Right renal cortex interstitium (tissue), 3 donors: ENCODE measurements at regions not wholly inside any gene's neighbourhood (a gene's known extent, or its start where the extent isn't known, plus 50 kb on each side); places are given as distances from the start of the nearest gene placed in this dataset.

Source experiments
- DNase-seq, 3 donors: peaks; one replicate each; pipeline ENCODE4 v3.0.0-alpha.2; 2013; ENCODE audit warnings: low read depth in 3 of 3, low spot score in 2 of 3

DNA sequence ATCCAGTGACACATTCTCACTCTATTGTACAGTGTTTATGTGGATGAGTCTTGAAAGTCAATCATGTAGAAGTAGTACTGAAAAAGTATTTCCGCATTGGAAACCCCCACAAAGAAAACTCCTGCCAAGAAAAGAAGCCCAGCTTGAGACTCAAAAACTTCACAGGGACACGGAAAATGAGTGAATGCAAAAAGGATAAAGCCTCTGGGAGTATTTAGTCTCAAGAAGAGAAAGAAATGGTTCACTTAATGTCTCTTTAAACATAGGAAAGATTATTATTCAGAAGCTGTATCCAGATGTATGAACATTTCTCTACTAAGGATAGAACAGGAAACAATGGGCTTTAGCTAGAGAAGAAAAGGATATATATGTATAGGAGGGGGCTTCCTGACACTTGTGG lies 304.5 kb downstream of the BARHL2 start:
- no peak for DNase-seq

DNA sequence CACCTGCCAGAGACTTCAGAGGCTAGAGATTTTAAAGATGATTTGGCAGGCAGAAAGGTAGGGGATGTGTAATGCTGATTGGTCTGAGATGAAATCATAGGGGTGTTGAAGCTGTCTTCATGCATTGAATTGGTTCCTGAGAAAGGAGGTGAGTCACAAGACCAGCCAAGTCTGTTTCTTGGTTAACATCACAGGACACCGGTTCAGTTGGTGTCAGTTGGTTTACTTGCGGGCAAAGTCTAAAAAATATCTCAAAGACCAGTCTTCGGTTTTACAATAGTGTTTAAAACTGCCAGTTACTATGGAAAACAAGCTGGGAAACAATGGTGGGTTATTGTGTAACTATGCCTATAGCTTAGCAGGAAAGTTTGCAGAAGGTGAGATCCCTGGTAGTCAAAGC lies 305.9 kb downstream of the BARHL2 start:
- DNase-seq, result no peak

DNA sequence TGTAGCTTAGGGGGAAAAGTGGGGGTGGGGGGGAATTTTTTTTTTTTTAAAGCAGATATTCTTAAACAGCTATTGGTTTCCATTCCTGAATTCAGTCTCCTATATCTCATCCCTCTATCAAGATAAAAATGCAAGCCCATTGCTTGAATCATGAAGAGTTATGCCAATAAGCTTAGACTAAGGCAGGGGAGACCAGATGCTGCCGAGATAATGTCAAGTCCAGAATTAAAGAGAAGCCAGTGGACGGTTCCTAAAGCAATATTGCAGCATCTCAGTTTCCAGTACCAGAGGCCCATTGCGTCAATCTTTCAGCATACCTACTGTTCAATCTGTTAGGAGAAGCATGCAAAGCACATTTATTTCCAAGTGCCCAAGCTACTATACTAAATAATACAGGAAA lies 309.4 kb downstream of the BARHL2 start:
- DNase-seq, result no peak

DNA sequence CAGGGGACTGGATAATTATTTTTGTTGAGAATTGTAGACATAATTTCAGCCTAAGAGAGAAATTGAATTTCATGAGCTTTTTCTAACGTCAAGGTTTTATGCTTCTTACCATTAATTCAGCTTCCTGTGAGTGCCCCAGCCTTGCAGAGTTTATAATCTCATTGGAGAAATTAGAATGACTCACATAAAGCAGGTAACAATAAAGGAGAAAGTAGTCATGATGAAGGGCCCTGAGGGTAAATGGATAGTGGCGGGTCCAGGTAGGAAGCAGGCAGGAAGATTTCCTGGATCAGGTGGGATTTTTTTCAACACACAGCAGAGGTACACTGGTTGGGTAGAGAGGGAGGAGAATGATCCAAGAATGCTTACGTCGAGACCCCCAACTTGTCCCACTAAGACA lies 311.4 kb downstream of the BARHL2 start:
- no peak for DNase-seq

DNA sequence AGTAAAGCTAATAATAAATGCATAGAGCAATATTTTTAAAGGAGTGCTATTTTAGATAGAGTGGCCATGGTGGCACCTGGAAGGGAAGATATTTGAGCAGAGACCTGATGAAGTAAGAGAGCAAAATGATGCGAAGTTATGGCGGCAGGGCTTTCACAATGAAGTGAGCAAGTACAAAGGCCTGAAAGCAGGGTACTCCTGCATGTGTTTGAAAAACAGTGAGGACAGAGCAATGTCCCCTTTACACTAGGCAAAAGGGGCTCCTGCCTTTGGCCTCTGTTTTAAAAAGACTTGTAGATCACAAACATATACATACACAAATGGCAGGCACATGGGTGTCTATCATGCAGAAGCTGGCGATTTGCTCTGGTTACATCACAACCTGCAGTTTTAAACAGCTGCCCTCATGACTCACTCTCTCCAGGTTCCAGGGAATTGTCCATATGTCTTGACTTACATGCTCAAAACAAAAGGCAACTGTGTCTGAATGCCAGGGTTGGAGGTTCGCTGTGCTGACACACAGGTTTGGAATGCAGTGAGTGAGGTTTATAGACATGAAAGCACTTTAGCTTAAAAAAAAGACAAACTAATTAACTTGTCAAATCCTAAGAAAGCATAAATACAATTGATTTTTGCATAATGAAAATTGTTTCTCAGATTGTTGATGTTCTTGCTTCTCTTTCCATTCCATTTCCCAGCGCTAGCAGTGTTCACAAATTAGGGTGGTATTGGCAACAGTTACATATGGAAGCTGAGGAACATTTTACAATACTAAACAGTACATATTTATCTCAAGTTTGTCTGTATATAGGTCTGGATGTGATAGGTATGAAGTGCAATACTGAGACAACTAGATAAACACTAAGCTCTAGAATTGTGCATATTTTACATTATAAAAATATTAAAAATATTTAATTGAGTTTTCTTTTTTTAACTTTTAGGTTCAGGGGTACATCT lies 313.9 kb downstream of the BARHL2 start:
- no peak for DNase-seq

DNA sequence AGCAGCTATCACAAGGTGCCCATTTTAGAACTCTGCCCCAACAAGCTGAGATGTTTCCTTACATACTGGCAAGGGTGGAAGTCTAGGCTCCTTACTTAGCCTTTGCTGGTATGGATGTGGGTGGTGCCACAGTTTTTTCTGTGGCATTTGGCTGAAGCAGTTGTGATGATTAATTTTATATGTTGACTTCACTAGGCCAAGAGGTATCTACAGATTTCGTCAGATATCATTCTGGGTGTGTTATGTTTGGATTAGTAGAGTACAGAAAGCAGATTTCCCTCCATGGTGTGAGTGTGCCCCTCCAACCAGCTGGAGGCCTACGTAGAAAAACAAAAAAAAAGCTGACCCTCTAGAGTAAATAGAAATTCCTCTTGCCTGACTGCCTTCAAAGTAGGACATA lies 317.0 kb downstream of the BARHL2 start:
- no peak for DNase-seq

DNA sequence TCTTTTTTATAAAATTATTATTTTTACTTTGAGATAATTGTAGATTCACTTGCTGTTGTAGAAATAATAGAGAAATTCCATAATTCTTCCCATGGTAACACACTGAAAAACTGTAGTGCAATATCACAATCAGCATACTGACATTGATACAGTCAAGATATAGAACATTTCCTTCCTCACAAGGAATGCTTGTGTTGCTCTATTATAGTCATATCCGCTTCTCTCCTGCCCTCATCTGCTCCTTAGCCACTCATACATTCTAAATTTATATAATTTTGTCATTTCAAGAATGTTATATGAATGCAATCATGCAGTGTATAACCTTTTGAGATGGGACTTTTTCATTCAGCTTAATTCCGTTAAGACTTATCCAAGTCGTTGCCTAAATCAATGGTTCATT lies 320.2 kb downstream of the BARHL2 start:
- no peak for DNase-seq

DNA sequence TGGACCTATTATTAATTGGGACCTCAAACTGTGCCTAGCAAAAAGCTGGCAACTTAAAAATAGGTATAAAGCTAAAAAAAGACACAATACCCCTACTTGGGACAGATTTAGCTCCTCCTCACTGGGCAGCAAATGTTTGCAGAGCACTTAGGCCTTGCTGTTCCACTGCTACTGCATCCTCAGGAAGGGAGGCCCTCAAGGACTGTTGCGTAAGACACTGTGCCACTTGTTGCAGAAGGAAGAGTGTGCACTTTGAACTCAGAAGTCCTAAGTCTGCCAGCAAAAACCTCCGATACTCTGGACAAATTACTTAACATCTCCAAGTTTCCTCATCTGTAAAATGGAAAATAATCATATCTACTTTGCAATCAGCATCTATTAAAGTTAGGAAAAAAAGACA lies 322.9 kb downstream of the BARHL2 start:
- DNase-seq, result no peak

DNA sequence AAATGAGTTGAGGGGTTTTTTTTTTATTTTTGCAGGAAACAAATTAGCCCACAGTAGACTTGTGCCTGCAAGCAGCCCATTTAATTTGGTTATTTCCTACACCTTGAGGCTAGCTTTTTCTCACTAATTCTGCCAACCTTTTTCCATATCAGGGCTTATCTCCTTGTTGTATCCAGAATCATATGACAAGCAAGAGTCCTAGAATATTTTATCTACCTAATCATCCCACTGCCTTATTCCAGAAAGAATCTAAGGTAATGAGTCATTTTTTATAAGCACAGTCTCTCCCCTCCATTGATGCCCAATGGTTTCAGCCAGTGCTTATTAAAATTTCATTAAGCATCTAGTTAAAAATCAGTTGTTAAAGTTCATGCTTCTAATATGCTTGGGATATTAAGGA lies 324.1 kb downstream of the BARHL2 start:
- no peak for DNase-seq

DNA sequence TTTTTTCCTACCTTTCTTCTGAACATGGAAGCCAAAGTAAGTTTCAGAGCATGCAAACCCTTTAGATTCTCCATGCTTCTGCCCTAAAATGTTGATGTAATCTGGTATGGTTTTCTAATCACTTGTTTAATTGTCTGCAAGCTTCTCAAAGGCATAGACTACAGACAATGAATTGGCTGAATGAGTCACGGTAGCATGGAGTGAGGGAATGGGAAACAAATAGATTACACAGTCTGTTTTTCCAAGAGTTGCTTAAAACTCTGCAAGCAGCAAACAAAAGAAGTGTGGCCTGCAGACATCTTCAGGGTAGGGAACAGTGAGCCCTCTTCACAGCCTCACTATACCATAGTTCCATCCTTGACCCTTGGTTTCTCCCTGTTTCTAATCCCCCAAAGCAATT lies 326.0 kb downstream of the BARHL2 start:
- no peak for DNase-seq

DNA sequence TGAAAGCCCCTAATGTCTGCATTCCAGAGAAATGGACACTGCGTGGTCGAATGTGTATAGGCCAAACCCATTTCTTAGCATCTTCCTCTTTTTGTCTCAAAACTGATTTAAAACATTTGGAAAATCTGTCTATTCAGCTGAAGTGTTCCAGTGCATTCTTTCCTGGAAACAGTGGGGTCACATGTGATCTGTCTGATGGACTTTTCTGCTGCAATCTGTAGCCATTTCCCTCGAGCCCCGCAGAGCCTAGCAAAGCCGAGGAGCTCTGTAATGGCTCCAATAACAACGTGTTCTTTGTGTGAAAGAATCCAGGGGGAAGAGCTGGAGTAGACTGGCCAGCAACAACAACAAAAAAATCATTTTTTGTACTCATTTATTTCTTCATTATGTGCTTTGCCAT lies 329.3 kb downstream of the BARHL2 start:
- no peak for DNase-seq

DNA sequence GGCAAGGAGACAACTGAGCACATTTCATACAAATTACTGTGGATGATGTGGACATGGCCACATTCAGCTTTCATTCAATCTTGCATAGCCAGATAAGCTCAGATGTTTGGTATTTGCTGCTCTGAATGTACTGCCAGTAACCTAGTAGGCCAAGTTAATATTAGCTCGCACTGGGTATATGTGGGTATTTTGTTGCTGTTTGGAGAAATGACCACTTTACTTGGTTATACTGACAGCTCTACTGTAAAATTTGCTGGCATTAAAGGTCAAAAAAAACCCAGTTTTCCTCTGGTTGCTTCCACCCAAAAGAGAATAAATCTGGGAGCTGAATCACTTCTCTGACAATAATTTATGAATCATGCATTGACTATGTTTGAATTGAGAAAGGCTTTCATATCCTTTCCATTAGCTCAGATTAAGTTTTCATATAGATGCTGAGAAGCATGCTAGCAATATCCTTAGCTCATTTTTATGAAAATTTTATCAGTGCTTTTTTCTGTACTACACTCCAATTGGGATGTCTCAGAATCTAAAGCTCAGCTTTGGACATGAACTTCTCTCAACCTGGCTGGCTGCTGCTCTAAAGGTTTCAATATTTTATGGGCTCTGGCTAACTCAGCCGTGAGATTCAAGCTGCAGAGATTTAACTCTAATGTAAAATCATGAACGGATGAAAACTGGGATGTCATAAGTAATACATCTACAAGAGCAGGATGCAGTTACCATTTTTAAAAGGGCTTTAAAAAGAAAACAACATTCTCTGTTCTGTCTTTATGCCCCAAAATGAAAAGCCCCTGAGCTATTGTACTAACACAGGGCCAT lies 330.0 kb downstream of the BARHL2 start:
- DNase-seq, result no peak

DNA sequence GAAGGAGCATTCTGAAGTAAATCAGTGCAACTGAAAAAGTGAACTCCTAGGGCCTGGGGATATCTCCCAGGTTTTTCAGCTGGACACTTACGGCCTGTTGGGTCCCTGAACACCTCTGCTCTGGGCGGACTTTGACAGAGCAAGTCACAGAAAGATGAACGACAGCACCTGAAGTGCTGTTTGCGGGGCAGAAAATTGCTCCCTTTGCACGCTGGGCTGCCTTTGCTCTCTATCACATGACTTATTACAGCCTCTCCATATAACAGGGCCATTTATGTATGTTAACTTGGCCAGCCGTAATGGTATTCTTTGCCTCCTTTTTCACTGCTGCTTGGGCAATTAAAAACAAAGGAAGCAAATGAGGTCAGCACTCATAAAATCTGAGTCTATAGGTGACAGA lies 332.9 kb downstream of the BARHL2 start:
- no peak for DNase-seq

DNA sequence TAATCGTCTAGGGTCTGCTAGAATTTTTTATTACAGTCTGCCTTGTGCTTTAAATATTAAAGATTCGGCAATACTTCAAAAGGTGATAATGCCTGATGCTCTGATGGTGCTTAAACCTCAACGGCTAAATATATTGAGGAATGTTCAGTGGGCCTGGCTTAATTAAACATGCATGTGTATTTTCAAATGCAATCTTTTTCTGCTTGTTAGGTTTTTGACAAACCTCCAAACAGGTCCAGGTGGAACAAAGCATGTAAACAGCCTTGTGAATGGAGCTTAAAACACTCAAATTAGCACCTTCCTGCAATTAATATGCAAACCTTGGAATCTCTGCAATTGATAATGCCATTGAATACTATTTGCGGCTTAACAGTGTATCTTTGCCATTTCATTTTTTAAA lies 334.9 kb downstream of the BARHL2 start:
- DNase-seq, result no peak

DNA sequence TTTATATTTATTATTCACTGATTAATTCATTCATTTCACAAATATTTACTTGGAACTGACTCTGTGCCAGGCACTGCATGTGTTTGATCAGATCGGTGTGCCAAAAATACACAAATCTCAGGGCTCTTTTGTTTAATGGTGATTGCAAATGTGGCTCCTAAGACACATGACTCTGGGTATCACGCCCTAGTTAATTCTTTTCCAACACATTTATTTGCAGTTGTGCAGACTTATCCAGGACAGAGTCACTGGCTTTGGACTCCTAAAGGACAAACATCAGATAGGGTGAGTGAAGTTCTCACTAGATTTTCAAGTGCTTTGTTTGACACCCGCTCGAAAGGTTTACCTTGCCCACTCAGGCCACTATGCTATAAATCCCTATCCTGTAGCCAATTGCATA lies 335.5 kb downstream of the BARHL2 start:
- DNase-seq, result no peak

DNA sequence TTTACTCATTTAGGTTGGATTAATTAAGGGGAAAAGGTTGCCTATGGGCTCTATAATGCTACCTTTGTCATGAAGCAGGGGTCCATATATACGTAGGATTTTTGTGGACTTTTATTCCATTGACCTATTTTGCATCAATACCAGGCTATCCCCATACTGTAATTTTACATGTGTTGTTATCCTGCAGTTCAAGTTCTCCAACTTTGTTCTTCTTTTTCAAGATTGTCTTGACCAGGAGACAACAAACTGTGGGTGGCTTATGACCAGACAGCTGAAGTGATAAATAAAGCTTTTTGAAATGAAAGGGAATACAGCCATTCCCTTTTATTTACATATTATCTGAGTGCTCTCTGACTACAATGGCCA lies 345.7 kb downstream of the BARHL2 start:
- DNase-seq, result no peak

DNA sequence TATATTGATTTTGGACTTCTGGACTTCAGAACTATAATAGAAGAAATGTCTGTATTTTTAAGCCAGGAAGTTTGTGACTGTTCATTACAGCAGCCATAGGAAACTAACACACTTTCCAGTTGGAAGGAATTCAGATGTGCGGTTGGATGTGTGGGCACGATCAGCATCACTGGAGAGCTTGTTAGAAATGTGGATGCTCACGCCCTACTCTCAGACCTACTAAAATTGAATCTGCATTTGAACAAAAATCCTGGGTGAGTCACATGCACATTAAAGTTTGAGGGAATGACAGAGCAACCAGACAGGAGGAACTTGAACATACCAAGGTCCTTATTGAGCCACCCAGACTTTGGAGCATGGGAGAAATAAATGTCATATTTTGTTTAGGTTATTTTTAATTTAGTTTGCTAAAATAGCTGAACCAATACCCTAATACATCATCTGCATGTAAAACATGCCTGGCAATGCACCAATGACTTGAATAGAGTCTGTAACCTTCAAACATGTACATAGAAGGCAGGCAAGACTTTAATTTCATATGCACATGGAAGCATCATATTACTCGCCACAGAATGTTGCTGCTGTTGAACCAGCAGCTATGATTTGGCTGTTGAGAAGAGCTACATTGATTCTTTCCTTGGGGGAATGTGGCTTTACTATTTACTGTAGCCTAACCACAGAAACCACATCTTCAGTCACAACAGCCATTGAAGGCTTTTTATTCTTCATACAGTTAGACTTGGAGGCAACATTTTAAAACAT lies 346.2 kb downstream of the BARHL2 start:
- DNase-seq, result no peak

DNA sequence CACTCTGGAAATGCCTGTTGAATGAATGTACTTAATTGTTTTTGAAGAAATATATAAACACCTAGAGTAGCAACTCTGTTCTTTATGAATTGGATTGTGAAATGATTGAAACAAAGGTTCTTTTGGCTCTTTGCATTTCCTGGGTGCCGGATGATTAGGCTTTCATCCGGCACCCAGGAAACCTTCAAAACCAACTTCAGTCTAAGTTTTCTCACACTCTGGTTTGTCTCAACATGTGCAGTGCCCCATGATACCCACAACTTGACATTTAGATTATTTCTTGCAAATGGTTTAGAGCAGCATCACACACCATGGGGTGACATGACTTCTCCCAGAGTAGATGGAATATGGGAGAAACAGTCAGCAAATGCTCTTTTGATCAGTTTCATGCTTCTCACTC lies 354.9 kb downstream of the BARHL2 start:
- no peak for DNase-seq

DNA sequence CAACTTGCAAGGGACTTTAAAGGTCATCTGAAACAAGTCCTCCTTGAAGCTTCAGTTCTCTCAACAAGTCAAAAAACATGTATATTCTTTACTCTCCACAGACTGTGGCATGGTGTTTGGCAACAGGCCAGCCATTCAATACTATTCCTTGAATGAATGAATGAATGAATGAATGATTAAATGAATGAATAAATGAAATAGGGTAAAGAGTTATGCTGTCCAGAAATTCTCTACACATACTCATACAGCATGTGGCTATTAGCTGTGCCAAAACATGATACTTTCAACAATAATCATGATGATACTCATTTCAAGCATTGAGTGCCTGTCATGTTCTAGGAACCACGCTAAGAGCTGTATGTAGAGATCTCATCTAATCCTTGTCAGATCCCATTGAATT lies 356.1 kb downstream of the BARHL2 start:
- DNase-seq, result no peak

DNA sequence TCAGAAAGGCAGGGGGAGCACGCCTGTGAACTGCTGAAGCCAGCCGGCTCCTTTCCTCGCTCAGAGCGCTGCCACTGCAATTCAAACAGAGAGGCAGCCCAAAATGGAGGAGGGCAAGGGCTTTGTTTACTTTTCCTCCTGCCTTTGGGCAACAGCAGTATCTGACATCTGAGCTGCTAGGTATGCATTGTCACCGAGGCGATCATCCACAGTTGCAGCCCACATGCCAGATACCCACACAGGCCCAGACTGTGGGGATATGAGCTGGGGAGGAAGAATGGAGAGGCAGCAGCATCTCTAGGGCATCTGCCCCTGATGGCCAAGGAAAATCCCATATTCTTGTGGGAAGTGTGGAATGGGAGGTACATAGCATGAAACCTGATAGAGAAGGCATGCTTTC lies 357.1 kb downstream of the BARHL2 start:
- no peak for DNase-seq

DNA sequence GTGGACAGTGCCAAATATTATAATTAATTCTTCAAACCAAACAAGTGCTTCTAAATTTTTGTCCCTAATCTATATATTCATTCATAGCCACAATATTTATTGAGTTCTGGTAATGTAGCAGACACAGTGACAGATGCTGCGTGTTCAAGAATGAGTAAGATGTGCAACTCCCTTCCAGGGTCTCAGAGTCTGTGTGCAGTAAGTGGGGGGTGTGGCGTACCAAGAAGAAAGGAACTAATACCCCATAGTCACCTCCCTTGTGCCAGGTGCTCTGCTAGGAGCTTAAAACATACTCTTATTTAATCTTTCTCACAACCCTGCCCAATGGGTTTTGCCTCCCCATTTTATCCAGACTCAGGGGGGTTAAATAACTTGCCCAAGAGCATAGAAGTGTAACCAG lies 358.7 kb downstream of the BARHL2 start:
- DNase-seq, result no peak
